ENCODE measurements at regions not wholly inside any gene's neighbourhood (a gene's known extent, or its start where the extent isn't known, plus 50 kb on each side); places are given as distances from the start of the nearest gene placed in this dataset.
A peak's percentile ranks its signal among the peaks of the same experiment; 100 is the strongest.

GRCh38 chr5:173671121-173671949 lies 54.9 kb upstream of the BOD1 start:
- peak; percentile 42 to 54 for DNase-seq (ENCODE audit: low read depth in 2 of 2)
- TF ChIP-seq CTCF (IDR thresholded peaks at IDR 0.05; ENCODE audit: low read depth, low read length) = no peak
- H3K4me3 ChIP-seq (replicated peaks in 1 of 2; ENCODE audit: low read depth in 2 of 2, low read length in 2 of 2) = no peak overlapping the region

GRCh38 chr5:173672166-173672565 lies 55.7 kb upstream of the BOD1 start:
- DNase-seq (ENCODE audit: low read depth in 2 of 2) = no peak
- no peak overlapping the region for H3K4me3 ChIP-seq (replicated peaks in 1 of 2; ENCODE audit: low read depth in 2 of 2, low read length in 2 of 2)
- TF ChIP-seq CTCF (IDR thresholded peaks at IDR 0.05; ENCODE audit: low read depth, low read length) = no peak

- TF ChIP-seq CTCF (IDR thresholded peaks at IDR 0.05; ENCODE audit: low read depth, low read length) = no peak
- DNase-seq (ENCODE audit: low read depth in 2 of 2) = no peak
- no peak overlapping the region for H3K4me3 ChIP-seq (replicated peaks in 1 of 2; ENCODE audit: low read depth in 2 of 2, low read length in 2 of 2)
Measured at GRCh38 chr5:173672891-173673290, 56.4 kb upstream of the BOD1 start.

- no peak overlapping the region for H3K4me3 ChIP-seq (replicated peaks in 1 of 2; ENCODE audit: low read depth in 2 of 2, low read length in 2 of 2)
- no peak for TF ChIP-seq CTCF (IDR thresholded peaks at IDR 0.05; ENCODE audit: low read depth, low read length)
- DNase-seq (ENCODE audit: low read depth in 2 of 2) = no peak
Measured at GRCh38 chr5:173673295-173674101, 57.0 kb upstream of the BOD1 start.

- no peak overlapping the region for H3K4me3 ChIP-seq (replicated peaks in 1 of 2; ENCODE audit: low read depth in 2 of 2, low read length in 2 of 2)
- no peak for TF ChIP-seq CTCF (IDR thresholded peaks at IDR 0.05; ENCODE audit: low read depth, low read length)
- no peak for DNase-seq (ENCODE audit: low read depth in 2 of 2)
Measured at GRCh38 chr5:173675287-173675996, 59.0 kb upstream of the BOD1 start.

- no peak overlapping the region for H3K4me3 ChIP-seq (replicated peaks in 1 of 2; ENCODE audit: low read depth in 2 of 2, low read length in 2 of 2)
- no peak for TF ChIP-seq CTCF (IDR thresholded peaks at IDR 0.05; ENCODE audit: low read depth, low read length)
- DNase-seq (ENCODE audit: low read depth in 2 of 2) = no peak
Measured at GRCh38 chr5:173676375-173676774, 59.9 kb upstream of the BOD1 start.
